ENCODE measurements at regions not wholly inside any gene's neighbourhood (a gene's known extent, or its start where the extent isn't known, plus 50 kb on each side); places are given as distances from the start of the nearest gene placed in this dataset.

DNA sequence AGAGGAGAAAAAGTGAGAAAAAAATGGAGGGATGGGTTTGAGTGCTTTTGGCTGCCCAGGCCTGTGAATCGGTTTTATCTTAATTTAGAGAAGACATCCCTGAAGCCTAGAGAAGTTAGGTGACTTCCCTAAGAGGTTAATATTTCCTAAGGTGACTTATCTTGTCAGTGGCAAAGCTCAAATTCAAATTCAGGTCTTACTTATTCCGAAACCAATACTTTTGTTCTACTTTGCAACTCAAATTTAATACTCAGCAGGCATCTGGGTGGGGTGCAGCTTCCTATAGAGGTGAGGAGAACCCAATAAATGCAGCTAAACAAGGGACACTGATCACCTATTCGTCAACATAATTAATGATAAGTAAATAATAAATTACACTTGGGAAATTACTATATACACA is 54.9 kb upstream of the MYRIP start:
- CTCF ChIA-PET = no interaction called here
- DNase-seq (no peak), ATAC-seq (ENCODE audit: low read depth) (no peak)
- no TSS peak for BruUV-seq (replicated peaks)
- TF ChIP-seq CHD1 (IDR thresholded peaks at IDR 0.05; ENCODE audit: low read depth, low read length) (no peak), MXI1 (IDR thresholded peaks at IDR 0.05; ENCODE audit: borderline replicate concordance, low read depth, low read length) (no peak)
- TF ChIP-seq, protein P1, sequence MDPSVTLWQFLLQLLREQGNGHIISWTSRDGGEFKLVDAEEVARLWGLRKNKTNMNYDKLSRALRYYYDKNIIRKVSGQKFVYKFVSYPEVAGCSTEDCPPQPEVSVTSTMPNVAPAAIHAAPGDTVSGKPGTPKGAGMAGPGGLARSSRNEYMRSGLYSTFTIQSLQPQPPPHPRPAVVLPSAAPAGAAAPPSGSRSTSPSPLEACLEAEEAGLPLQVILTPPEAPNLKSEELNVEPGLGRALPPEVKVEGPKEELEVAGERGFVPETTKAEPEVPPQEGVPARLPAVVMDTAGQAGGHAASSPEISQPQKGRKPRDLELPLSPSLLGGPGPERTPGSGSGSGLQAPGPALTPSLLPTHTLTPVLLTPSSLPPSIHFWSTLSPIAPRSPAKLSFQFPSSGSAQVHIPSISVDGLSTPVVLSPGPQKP (IDR thresholded peaks at IDR 0.05; ENCODE audit: borderline replicate concordance, low read depth, low read length) = no peak
- no peak overlapping the region for H2BK5ac ChIP-seq (ENCODE audit: low read depth, low read length, poor library complexity, severe bottlenecking)
- H2AK9ac ChIP-seq (replicated peaks; ENCODE audit: low read depth, low read length, poor library complexity) = no peak overlapping the region
- no peak overlapping the region for H2BK120ac ChIP-seq (ENCODE audit: low read depth, low read length)
- no peak overlapping the region for H3K4me3 ChIP-seq (ENCODE audit: insufficient read depth, low read depth, low read length)
- H4K91ac ChIP-seq (ENCODE audit: insufficient read depth, low read depth, low read length) = no peak overlapping the region
- no peaks in the 10 kb centered on the region for H4K20me1 ChIP-seq (ENCODE audit: insufficient read depth, low read length)
- no peak overlapping the region for H2AFZ ChIP-seq (replicated peaks; ENCODE audit: low read length, poor library complexity)
- H3K18ac ChIP-seq (ENCODE audit: low read depth, low read length) = no peak overlapping the region
- no peak overlapping the region for H3K4me2 ChIP-seq (ENCODE audit: low read depth, low read length)
- H3K9me3 ChIP-seq (ENCODE audit: control insufficient read depth, insufficient read depth, low read length) = peaks cover 12% of the 10 kb centered on the region
- intact Hi-C loops (cut with micrococcal nuclease) = no loop called here
- H3K4me1 ChIP-seq (ENCODE audit: control insufficient read depth, insufficient read depth, low read length) = no peaks in the 10 kb centered on the region
- POLR2A ChIA-PET (ENCODE audit: unreplicated experiment) = no interaction called here
- H3K36me3 ChIP-seq (ENCODE audit: control insufficient read depth, insufficient read depth, low read length) = no peaks in the 10 kb centered on the region
- in situ Hi-C loops (cut with MboI; ENCODE audit: low sequenced_read_pairs) = no loop called here
- no peak overlapping the region for H2AK5ac ChIP-seq (ENCODE audit: low read depth, low read length)
- no peak overlapping the region for H3K4ac ChIP-seq (ENCODE audit: low read depth, low read length)
- H3K56ac ChIP-seq (ENCODE audit: extremely low read depth, insufficient read depth, low read length) = no peak overlapping the region
- no peak overlapping the region for H3K9ac ChIP-seq (ENCODE audit: low read depth, low read length)
- no peak overlapping the region for H2BK15ac ChIP-seq (ENCODE audit: low read depth, low read length)
- no peak overlapping the region for H3K27ac ChIP-seq (ENCODE audit: insufficient read depth, low read length)
- no peak overlapping the region for H4K8ac ChIP-seq (ENCODE audit: low read depth in 2 of 2, low read length in 2 of 2)
- H3K27me3 ChIP-seq (ENCODE audit: control insufficient read depth, insufficient read depth, low read length) = no peaks in the 10 kb centered on the region
- H3K23ac ChIP-seq (ENCODE audit: low read depth, low read length) = no peak overlapping the region
- H3K9me1 ChIP-seq (ENCODE audit: insufficient read depth, low read length) = no peaks in the 10 kb centered on the region
- dilution Hi-C loops (cut with HindIII; ENCODE audit: low sequenced_read_pairs, unreplicated experiment) = no loop called here
- H3K14ac ChIP-seq (replicated peaks; ENCODE audit: low read depth, low read length) = no peak overlapping the region
- WGBS, 2 experiments (ENCODE audit: extremely low coverage in 2 of 2, insufficient read length in 1 of 2) = no CpG with 5 or more reads among the region's 3 CpGs
- no peak overlapping the region for H2BK20ac ChIP-seq (ENCODE audit: low read depth, low read length)
- H4K5ac ChIP-seq (ENCODE audit: low read depth, low read length) = no peak overlapping the region
- H3K79me1 ChIP-seq (ENCODE audit: low read depth in 1 of 2, low read length in 2 of 2) = no peaks in the 10 kb centered on the region

Data from IMR-90 (cell line).